Left colon (tissue), 2 donors: ENCODE measurements at regions not wholly inside any gene's neighbourhood (a gene's known extent, or its start where the extent isn't known, plus 50 kb on each side); places are given as distances from the start of the nearest gene placed in this dataset.
"Not testable (repeated sequence)": the region's sequence is repeated elsewhere in the genome, so short reads cannot be mapped to it uniquely, and the experiment has no call there.

Experiments
- ATAC-seq: fragments of 200-7000 bp; cut with Tn5 transposase; one replicate; pipeline ENCODE4 v1.9.1; 2020; ENCODE audit warnings: mild to moderate bottlenecking, moderate library complexity
- DNase-seq, 2 donors: peaks; one replicate each; pipeline ENCODE4 v3.0.0-alpha.2; 2020
- intact Hi-C, 2 donors: fragments of 100-400 bp; cut with DNase I in 1 of 2; cut with micrococcal nuclease in 1 of 2; formaldehyde crosslinking; loops; one replicate each; pipeline versions ENCODE4 v1.11.2 to v1.14.0; 2022; cut with DNase I, micrococcal nuclease
- donor health status: DM: no; HTN: no; CAD: no.
- donor health status: DM: yes; HTN: yes; CAD: no.

GRCh38 chr10:45902324-45902723, 55.0 kb upstream of the AGAP4 start:
- peak; percentile 93 for ATAC-seq

GRCh38 chr10:45903614-45904013, 56.3 kb upstream of the AGAP4 start:
- DNase-seq, ATAC-seq, intact Hi-C loops: not testable (repeated sequence)

More at GRCh38 chr10:45902324-45902723, 55.0 kb upstream of the AGAP4 start:
- DNase-seq, intact Hi-C loops: not testable (repeated sequence)

GRCh38 chr10:45904070-45904469, 56.8 kb upstream of the AGAP4 start:
- DNase-seq, intact Hi-C loops, ATAC-seq: not testable (repeated sequence)

GRCh38 chr10:45913205-45913604, 59.1 kb upstream of the TIMM23 start:
- DNase-seq, ATAC-seq, intact Hi-C loops: not testable (repeated sequence)

- intact Hi-C loops = not testable (repeated sequence)
- ATAC-seq = peak; percentile 99
- DNase-seq = peak; percentile 26 to 61
Measured at GRCh38 chr10:45914740-45915139, 57.5 kb upstream of the TIMM23 start.

- intact Hi-C loops, ATAC-seq, DNase-seq: not testable (repeated sequence)
Measured at GRCh38 chr10:45915617-45916016, 56.7 kb upstream of the TIMM23 start.

- intact Hi-C loops, DNase-seq: not testable (repeated sequence)
- peak; percentile 46 for ATAC-seq
Measured at GRCh38 chr10:45920876-45921275, 51.4 kb upstream of the TIMM23 start.
